Middle frontal gyrus (tissue), 1 donor: ENCODE measurements at regions not wholly inside any gene's neighbourhood (a gene's known extent, or its start where the extent isn't known, plus 50 kb on each side); places are given as distances from the start of the nearest gene placed in this dataset.
"Not testable (repeated sequence)": the region's sequence is repeated elsewhere in the genome, so short reads cannot be mapped to it uniquely, and the experiment has no call there.

Source experiments
- DNase-seq: peaks from one replicate; pipeline ENCODE4 v3.0.0-alpha.2; 2015; ENCODE audit warnings: low spot score; ENCODE audit errors: extremely low spot score

- DNase-seq: no peak
These were observed 359.5 kb upstream of the ANKRD30A start for GRCh38 chr10:36765782-36766414.

- DNase-seq: no peak
These were observed 360.6 kb upstream of the ANKRD30A start for GRCh38 chr10:36764823-36765222.

GRCh38 chr10:36761121-36761520 lies 364.3 kb upstream of the ANKRD30A start:
- no peak for DNase-seq

GRCh38 chr10:36759141-36759805 lies 366.1 kb upstream of the ANKRD30A start:
- DNase-seq: no peak

GRCh38 chr10:36748128-36748871 lies 377.1 kb upstream of the ANKRD30A start:
- DNase-seq: no peak

- no peak for DNase-seq
These were observed 385.4 kb upstream of the ANKRD30A start for GRCh38 chr10:36739884-36740445.

GRCh38 chr10:36738738-36739431 lies 386.5 kb upstream of the ANKRD30A start:
- DNase-seq: no peak

- no peak for DNase-seq
These were observed 389.1 kb upstream of the ANKRD30A start for GRCh38 chr10:36736311-36736710.

- not testable (repeated sequence) for DNase-seq
These were observed 390.8 kb upstream of the ANKRD30A start for GRCh38 chr10:36734590-36734989.

- no peak for DNase-seq
These were observed 395.1 kb upstream of the ANKRD30A start for GRCh38 chr10:36730316-36730715.

- DNase-seq: no peak
These were observed 396.8 kb upstream of the ANKRD30A start for GRCh38 chr10:36728626-36729025.

GRCh38 chr10:36725581-36726520 lies 399.5 kb upstream of the ANKRD30A start:
- no peak for DNase-seq

- DNase-seq: no peak
These were observed 402.6 kb upstream of the ANKRD30A start for GRCh38 chr10:36722777-36723176.

GRCh38 chr10:36721871-36722270 lies 403.5 kb upstream of the ANKRD30A start:
- no peak for DNase-seq

- DNase-seq: no peak
These were observed 404.5 kb upstream of the ANKRD30A start for GRCh38 chr10:36720895-36721294.

- DNase-seq: no peak
These were observed 408.3 kb upstream of the ANKRD30A start for GRCh38 chr10:36717118-36717517.

GRCh38 chr10:36716291-36716690 lies 409.1 kb upstream of the ANKRD30A start:
- no peak for DNase-seq

- DNase-seq: no peak
These were observed 412.7 kb upstream of the ANKRD30A start for GRCh38 chr10:36712695-36713094.

- DNase-seq: no peak
These were observed 414.0 kb upstream of the ANKRD30A start for GRCh38 chr10:36711361-36711760.

GRCh38 chr10:36704124-36704523 lies 421.3 kb upstream of the ANKRD30A start:
- no peak for DNase-seq
